Chondrocyte (in vitro differentiated cells): ENCODE measurements at regions not wholly inside any gene's neighbourhood (a gene's known extent, or its start where the extent isn't known, plus 50 kb on each side); places are given as distances from the start of the nearest gene placed in this dataset.

Experiments used
- DNase-seq: peaks from one replicate; pipeline ENCODE4 v3.0.0; 2021; ENCODE audit warnings: mixed read lengths, low spot score
- H3K27ac Mint-ChIP-seq: one replicate; pipeline ENCODE4 v1.8.0; 2021; ENCODE audit warnings: mild to moderate bottlenecking, moderate library complexity, mixed read lengths; ENCODE audit not compliant: unreplicated experiment
- H3K27me3 Mint-ChIP-seq: 2 replicates; pipeline ENCODE4 v1.8.0; 2021; ENCODE audit warnings: low read depth, mixed read lengths
- H3K36me3 Mint-ChIP-seq: 2 replicates; pipeline ENCODE4 v1.8.0; 2021; ENCODE audit warnings: low read depth, mixed read lengths
- H3K4me1 Mint-ChIP-seq: 2 replicates; pipeline ENCODE4 v1.8.0; 2021; ENCODE audit warnings: low read depth, mild to moderate bottlenecking, mixed read lengths
- H3K4me3 Mint-ChIP-seq: one replicate; pipeline ENCODE4 v1.8.0; 2021; ENCODE audit warnings: mild to moderate bottlenecking, moderate library complexity, mixed read lengths; ENCODE audit not compliant: unreplicated experiment
- H3K9me3 Mint-ChIP-seq: 2 replicates; pipeline ENCODE4 v1.8.0; 2021; ENCODE audit warnings: low read depth, mixed read lengths
- TF ChIP-seq, protein P1 (sequence below): fragments of 200-600 bp; sonication (generic); IDR thresholded peaks from 2 replicates; pipeline ENCODE4 v1.5.0; 2021; ENCODE audit warnings: antibody characterized with exemption, mild to moderate bottlenecking, moderate library complexity

DNA sequence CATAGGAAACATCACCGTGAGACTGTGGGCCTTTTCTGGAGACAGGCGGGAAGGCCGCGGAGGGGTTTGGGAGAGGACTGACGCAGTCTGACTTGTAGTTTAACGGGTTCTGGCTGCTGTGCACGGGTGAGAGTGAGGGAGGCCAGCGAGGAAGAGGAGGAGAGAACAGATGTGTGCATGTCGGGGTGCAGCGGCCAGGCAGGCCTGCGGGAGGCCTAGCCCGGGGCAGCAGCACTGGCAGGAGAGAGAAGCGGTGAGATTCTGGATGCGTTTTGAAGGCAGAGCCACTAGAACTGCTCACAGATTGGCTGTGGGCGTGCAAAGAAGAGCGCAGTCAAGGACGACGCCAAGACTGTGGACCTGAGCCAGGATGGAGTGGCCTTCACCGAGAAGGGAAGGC, 53.9 kb downstream of the PTGR3 start:
- TF ChIP-seq, protein P1, sequence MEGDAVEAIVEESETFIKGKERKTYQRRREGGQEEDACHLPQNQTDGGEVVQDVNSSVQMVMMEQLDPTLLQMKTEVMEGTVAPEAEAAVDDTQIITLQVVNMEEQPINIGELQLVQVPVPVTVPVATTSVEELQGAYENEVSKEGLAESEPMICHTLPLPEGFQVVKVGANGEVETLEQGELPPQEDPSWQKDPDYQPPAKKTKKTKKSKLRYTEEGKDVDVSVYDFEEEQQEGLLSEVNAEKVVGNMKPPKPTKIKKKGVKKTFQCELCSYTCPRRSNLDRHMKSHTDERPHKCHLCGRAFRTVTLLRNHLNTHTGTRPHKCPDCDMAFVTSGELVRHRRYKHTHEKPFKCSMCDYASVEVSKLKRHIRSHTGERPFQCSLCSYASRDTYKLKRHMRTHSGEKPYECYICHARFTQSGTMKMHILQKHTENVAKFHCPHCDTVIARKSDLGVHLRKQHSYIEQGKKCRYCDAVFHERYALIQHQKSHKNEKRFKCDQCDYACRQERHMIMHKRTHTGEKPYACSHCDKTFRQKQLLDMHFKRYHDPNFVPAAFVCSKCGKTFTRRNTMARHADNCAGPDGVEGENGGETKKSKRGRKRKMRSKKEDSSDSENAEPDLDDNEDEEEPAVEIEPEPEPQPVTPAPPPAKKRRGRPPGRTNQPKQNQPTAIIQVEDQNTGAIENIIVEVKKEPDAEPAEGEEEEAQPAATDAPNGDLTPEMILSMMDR, result no peak
- Mint-ChIP-seq H3K27me3 (peaks cover 5% of the 10 kb centered on the region), H3K36me3 (peaks cover 2% of the 10 kb centered on the region), H3K9me3 (peaks cover 32% of the 10 kb centered on the region), H3K4me3 (no peak overlapping the region), H3K4me1 (no peaks in the 10 kb centered on the region), H3K27ac (no peak overlapping the region)
- DNase-seq, result no peak

DNA sequence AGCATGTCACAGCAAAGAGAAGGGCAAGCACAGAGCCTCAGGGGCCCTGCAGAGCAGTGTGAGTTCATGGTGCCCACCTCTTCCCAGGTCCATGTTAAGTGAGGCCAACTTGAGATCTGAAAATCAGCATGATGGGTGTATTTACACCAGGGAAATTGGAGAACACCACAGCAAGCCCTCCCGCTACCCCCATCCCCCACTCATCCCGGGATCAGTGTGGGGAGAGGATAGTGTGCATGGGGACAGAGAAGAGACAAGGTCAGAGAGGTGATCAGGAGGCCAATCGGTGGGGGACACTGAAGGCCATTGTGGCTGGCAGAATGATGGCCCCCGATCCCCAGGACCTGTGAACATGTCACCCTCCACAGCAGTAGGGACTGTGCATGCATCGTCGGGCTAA, 54.7 kb downstream of the PTGR3 start:
- no peak overlapping the region for H3K27ac Mint-ChIP-seq
- H3K36me3 Mint-ChIP-seq, result peaks cover 2% of the 10 kb centered on the region
- H3K4me3 Mint-ChIP-seq, result no peak overlapping the region
- no peak for DNase-seq
- H3K27me3 Mint-ChIP-seq, result peaks cover 2% of the 10 kb centered on the region
- TF ChIP-seq, protein P1, result no peak
- H3K9me3 Mint-ChIP-seq, result peaks cover 32% of the 10 kb centered on the region
- no peaks in the 10 kb centered on the region for H3K4me1 Mint-ChIP-seq

DNA sequence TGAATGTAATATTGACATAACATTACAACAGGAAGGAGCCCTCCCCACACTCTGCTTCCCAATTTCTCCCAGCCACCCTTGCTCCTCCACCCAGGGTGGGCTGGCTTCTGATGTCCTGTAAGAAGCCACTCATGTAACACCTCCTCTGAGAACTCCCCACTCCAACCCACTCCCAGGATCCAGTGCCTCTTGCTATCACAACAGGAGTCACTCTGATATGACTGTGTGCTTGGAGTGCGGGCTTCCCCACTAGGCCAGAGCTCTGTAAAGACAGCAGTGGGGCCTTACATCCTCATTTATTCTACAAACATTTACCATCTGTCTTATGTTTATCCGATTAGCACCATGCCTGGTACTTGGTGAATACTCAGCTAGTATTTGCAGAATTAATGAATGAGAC, 65.1 kb downstream of the PTGR3 start:
- Mint-ChIP-seq H3K9me3 (peaks cover 36% of the 10 kb centered on the region), H3K4me1 (no peaks in the 10 kb centered on the region), H3K27ac (no peak overlapping the region), H3K36me3 (peaks cover 7% of the 10 kb centered on the region), H3K4me3 (no peak overlapping the region), H3K27me3 (peaks cover 22% of the 10 kb centered on the region)
- DNase-seq, result no peak
- TF ChIP-seq, protein P1, result no peak

DNA sequence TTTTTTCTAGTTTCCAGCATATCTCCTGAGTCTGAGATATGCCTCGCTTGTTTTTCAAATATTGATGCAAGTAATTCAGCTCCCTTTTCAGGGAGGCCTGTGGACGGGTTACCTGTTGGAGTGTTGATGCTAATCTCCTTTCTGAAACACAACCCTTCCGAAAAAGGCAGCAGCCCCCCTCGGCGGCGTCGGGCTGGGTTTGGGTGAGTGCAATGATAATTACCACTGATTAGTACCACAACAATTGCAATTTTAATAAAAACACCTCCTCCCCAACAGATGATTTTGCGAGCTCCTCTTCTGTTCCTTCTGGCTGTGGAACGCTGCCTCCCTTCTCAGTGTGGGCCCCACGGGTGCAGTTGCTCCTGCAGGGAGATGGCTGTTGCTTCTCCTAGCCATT, 66.3 kb downstream of the PTGR3 start:
- peaks cover 7% of the 10 kb centered on the region for H3K36me3 Mint-ChIP-seq
- H3K27me3 Mint-ChIP-seq, result peaks cover 22% of the 10 kb centered on the region
- H3K27ac Mint-ChIP-seq, result no peak overlapping the region
- H3K9me3 Mint-ChIP-seq, result peaks cover 29% of the 10 kb centered on the region
- no peaks in the 10 kb centered on the region for H3K4me1 Mint-ChIP-seq
- no peak overlapping the region for H3K4me3 Mint-ChIP-seq
- DNase-seq, result no peak
- TF ChIP-seq, protein P1, result no peak

DNA sequence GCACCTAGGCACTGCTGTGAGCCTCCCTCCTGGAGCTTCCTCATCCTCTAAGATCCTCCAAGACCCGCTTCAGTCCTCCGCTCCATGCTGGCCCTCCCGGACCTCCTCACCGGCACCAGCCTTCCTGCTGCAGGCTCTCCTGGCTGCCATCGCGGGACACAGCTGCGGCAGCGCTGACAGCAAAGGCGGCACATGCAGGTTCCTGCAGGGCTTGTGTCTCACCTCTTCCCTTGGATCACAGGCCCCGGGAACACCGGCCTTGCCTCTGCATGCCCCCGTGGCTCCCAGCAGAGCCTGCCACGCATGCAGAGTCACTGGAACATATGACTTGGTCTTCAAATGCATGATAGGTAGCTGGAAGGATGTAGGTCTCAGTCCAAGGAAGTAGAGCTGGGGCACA, 67.2 kb downstream of the PTGR3 start:
- Mint-ChIP-seq H3K27ac (no peak overlapping the region), H3K27me3 (peaks cover 20% of the 10 kb centered on the region)
- no peak for DNase-seq

More for the DNA sequence above, 67.2 kb downstream of the PTGR3 start:
- no peak overlapping the region for H3K4me3 Mint-ChIP-seq
- no peaks in the 10 kb centered on the region for H3K4me1 Mint-ChIP-seq
- TF ChIP-seq, protein P1, result no peak
- peaks cover 7% of the 10 kb centered on the region for H3K36me3 Mint-ChIP-seq
- H3K9me3 Mint-ChIP-seq, result peaks cover 19% of the 10 kb centered on the region
